ENCODE measurements at regions not wholly inside any gene's neighbourhood (a gene's known extent, or its start where the extent isn't known, plus 50 kb on each side); places are given as distances from the start of the nearest gene placed in this dataset.
"Not testable (repeated sequence)": the region's sequence is repeated elsewhere in the genome, so short reads cannot be mapped to it uniquely, and the experiment has no call there.

DNA sequence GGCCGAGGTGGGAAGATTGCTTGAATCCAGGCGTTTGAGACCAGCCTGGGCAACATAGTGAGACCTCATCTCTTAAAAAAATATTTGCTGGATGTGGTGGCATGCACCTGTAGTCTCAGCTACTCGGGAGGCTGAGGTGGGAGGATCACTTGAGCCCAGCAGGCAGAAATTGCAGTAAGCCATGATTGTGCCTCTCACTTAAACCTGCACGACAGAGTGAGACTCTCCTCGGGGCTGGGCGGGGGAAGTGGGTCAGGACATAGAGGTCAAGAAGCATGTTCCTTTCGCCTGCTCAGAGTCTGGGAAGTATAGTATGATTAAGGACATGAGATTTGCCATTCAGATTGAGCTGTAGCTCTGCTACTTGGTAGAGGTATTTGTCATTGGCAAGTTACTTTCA lies 52.3 kb downstream of the SEPTIN7 start:
- not testable (repeated sequence) for H3K9me3 Mint-ChIP-seq (ENCODE audit: low read depth); DNase-seq (ENCODE audit: low spot score); H3K36me3 Mint-ChIP-seq (ENCODE audit: low read depth); H3K27me3 Mint-ChIP-seq (ENCODE audit: low read depth); H3K27ac Mint-ChIP-seq (ENCODE audit: unreplicated experiment); H3K4me3 Mint-ChIP-seq (ENCODE audit: unreplicated experiment)
- peaks cover 59% of the 10 kb centered on the region for H3K4me1 Mint-ChIP-seq (ENCODE audit: low read depth)

- H3K4me3 Mint-ChIP-seq (ENCODE audit: unreplicated experiment) = no peak overlapping the region
- H3K4me1 Mint-ChIP-seq (ENCODE audit: low read depth) = peaks cover 55% of the 10 kb centered on the region
- TF ChIP-seq, protein P1, sequence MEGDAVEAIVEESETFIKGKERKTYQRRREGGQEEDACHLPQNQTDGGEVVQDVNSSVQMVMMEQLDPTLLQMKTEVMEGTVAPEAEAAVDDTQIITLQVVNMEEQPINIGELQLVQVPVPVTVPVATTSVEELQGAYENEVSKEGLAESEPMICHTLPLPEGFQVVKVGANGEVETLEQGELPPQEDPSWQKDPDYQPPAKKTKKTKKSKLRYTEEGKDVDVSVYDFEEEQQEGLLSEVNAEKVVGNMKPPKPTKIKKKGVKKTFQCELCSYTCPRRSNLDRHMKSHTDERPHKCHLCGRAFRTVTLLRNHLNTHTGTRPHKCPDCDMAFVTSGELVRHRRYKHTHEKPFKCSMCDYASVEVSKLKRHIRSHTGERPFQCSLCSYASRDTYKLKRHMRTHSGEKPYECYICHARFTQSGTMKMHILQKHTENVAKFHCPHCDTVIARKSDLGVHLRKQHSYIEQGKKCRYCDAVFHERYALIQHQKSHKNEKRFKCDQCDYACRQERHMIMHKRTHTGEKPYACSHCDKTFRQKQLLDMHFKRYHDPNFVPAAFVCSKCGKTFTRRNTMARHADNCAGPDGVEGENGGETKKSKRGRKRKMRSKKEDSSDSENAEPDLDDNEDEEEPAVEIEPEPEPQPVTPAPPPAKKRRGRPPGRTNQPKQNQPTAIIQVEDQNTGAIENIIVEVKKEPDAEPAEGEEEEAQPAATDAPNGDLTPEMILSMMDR (IDR thresholded peaks at IDR 0.05) = no peak
- no peaks in the 10 kb centered on the region for H3K27me3 Mint-ChIP-seq (ENCODE audit: low read depth)
- peaks cover 7% of the 10 kb centered on the region for H3K36me3 Mint-ChIP-seq (ENCODE audit: low read depth)
- no peak for DNase-seq (ENCODE audit: low spot score)
- peaks cover 7% of the 10 kb centered on the region for H3K9me3 Mint-ChIP-seq (ENCODE audit: low read depth)
- H3K27ac Mint-ChIP-seq (ENCODE audit: unreplicated experiment) = peak overlapping the region; percentile 2
Observed at GRCh38 chr7:35854311-35854710, 53.5 kb downstream of the SEPTIN7 start.

DNA sequence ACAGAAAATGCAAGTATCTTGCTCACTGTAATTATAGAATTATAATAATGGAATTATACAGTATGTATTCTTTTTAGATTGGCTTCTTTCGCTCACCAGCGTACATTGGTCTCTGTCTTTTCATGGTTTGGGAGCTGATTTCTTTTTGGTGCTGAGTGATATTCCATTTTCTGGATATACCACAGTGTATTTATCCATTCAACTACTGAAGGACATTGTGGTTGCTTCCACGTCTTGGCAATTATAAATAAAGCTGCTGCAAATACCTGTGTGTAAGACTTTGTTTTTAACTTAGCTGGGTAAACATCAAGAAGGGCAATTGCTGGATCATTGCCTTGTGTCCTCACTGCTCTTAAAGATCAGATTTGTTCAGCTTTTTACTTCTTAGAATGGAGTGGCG lies 55.3 kb downstream of the SEPTIN7 start:
- TF ChIP-seq, protein P1 (IDR thresholded peaks at IDR 0.05) = no peak
- DNase-seq (ENCODE audit: low spot score) = no peak
- Mint-ChIP-seq H3K4me3 (ENCODE audit: unreplicated experiment) (no peak overlapping the region), H3K27me3 (ENCODE audit: low read depth) (no peaks in the 10 kb centered on the region), H3K9me3 (ENCODE audit: low read depth) (peaks cover 10% of the 10 kb centered on the region), H3K27ac (ENCODE audit: unreplicated experiment) (no peak overlapping the region), H3K36me3 (ENCODE audit: low read depth) (peaks cover 12% of the 10 kb centered on the region), H3K4me1 (ENCODE audit: low read depth) (peaks cover 57% of the 10 kb centered on the region)

DNA sequence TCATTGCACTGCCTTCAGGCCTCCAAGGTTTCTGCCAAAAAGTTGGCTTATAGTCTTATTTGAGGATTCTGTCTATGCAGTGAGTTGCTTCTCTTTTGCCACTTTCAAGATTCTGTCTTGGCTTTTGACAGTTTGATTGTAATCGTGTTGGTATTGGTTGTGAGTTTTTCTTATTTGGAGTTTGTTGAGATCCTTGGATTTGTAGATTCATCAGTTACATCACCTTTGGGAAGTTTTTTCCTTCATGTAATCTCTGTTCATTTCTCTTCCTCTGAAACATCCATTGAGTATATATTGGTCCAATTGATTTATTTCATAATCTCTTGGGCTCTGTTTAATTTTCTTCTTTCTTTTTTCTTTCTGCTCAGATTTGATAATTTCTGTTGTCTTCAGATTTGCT lies 59.8 kb downstream of the SEPTIN7 start:
- H3K27ac Mint-ChIP-seq (ENCODE audit: unreplicated experiment) = peak overlapping the region; percentile 74
- peaks cover 21% of the 10 kb centered on the region for H3K36me3 Mint-ChIP-seq (ENCODE audit: low read depth)
- no peak overlapping the region for H3K4me3 Mint-ChIP-seq (ENCODE audit: unreplicated experiment)
- DNase-seq (ENCODE audit: low spot score) = no peak
- H3K27me3 Mint-ChIP-seq (ENCODE audit: low read depth) = no peaks in the 10 kb centered on the region
- TF ChIP-seq, protein P1 (IDR thresholded peaks at IDR 0.05) = no peak
- H3K4me1 Mint-ChIP-seq (ENCODE audit: low read depth) = peaks cover 56% of the 10 kb centered on the region
- peaks cover 10% of the 10 kb centered on the region for H3K9me3 Mint-ChIP-seq (ENCODE audit: low read depth)

DNA sequence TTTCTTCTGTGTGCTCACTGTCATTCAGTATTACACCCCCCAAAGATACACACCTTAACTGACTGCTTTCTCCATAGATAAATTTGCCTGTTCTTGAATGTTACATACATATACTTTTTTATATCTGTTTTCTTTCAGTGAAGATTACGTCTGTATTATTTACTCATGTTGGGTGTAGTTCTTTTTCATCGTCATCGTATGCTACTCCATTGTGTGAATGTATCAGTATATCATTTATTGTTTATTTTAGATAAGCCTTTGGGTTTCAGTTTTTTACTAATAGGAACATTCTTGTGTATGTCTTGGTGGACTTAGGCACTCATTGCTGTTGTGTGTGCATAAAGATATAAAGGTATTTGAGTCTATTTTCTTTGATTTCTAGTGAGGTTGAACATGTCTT lies 64.4 kb downstream of the SEPTIN7 start:
- peaks cover 64% of the 10 kb centered on the region for H3K4me1 Mint-ChIP-seq (ENCODE audit: low read depth)
- H3K4me3 Mint-ChIP-seq (ENCODE audit: unreplicated experiment) = no peak overlapping the region
- no peaks in the 10 kb centered on the region for H3K27me3 Mint-ChIP-seq (ENCODE audit: low read depth)
- H3K27ac Mint-ChIP-seq (ENCODE audit: unreplicated experiment) = no peak overlapping the region
- DNase-seq (ENCODE audit: low spot score) = no peak
- peaks cover 21% of the 10 kb centered on the region for H3K36me3 Mint-ChIP-seq (ENCODE audit: low read depth)
- H3K9me3 Mint-ChIP-seq (ENCODE audit: low read depth) = no peaks in the 10 kb centered on the region
- TF ChIP-seq, protein P1 (IDR thresholded peaks at IDR 0.05) = no peak

DNA sequence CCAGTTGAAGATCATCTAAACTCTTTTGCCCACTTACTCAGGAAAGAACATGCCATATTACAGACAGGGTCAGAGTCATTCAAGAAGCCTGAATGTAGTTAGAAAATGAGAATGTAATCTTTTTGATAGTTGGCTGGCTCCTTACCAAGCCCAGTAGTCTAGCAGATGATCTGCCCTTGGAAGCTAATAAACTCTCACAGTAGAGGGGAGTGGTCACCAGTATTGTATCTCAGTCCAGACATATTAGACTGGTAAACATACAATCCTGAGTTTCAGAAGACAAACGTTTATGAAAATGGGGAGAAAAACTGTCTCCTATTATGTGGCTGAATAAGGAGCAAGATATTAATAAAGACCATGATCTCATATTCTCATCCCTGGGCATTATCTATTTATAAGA lies 65.3 kb downstream of the SEPTIN7 start:
- peaks cover 18% of the 10 kb centered on the region for H3K36me3 Mint-ChIP-seq (ENCODE audit: low read depth)
- TF ChIP-seq, protein P1 (IDR thresholded peaks at IDR 0.05) = no peak
- no peak overlapping the region for H3K4me3 Mint-ChIP-seq (ENCODE audit: unreplicated experiment)

GRCh38 chr7:35869117-35869516 lies 68.3 kb downstream of the SEPTIN7 start:
- H3K9me3 Mint-ChIP-seq (ENCODE audit: low read depth); H3K27me3 Mint-ChIP-seq (ENCODE audit: low read depth); H3K4me3 Mint-ChIP-seq (ENCODE audit: unreplicated experiment); DNase-seq (ENCODE audit: low spot score): not testable (repeated sequence)
- H3K36me3 Mint-ChIP-seq (ENCODE audit: low read depth) = peaks cover 17% of the 10 kb centered on the region
- peaks cover 70% of the 10 kb centered on the region for H3K4me1 Mint-ChIP-seq (ENCODE audit: low read depth)
- peak overlapping the region; percentile 92 for H3K27ac Mint-ChIP-seq (ENCODE audit: unreplicated experiment)

More for the DNA sequence above, 65.3 kb downstream of the SEPTIN7 start:
- no peaks in the 10 kb centered on the region for H3K27me3 Mint-ChIP-seq (ENCODE audit: low read depth)
- no peak for DNase-seq (ENCODE audit: low spot score)
- H3K4me1 Mint-ChIP-seq (ENCODE audit: low read depth) = peaks cover 63% of the 10 kb centered on the region
- peak overlapping the region; percentile 51 for H3K27ac Mint-ChIP-seq (ENCODE audit: unreplicated experiment)
- H3K9me3 Mint-ChIP-seq (ENCODE audit: low read depth) = no peaks in the 10 kb centered on the region

All from chondrocyte (in vitro differentiated cells).